ENCODE measurements at regions not wholly inside any gene's neighbourhood (a gene's known extent, or its start where the extent isn't known, plus 50 kb on each side); places are given as distances from the start of the nearest gene placed in this dataset.
A peak's percentile ranks its signal among the peaks of the same experiment; 100 is the strongest.

GRCh38 chr11:70577948-70578347 is 179.6 kb downstream of the CTTN start:
- H3K9ac ChIP-seq (ENCODE audit: low read depth in 1 of 3, low read length in 3 of 3): no peak overlapping the region
- no peaks in the 10 kb centered on the region for H3K4me1 ChIP-seq (ENCODE audit: control insufficient read depth in 3 of 3, insufficient read depth in 3 of 3, low read length in 3 of 3)
- H3K27me3 ChIP-seq (ENCODE audit: control insufficient read depth in 3 of 3, insufficient read depth in 3 of 3, low read length in 3 of 3): peaks cover 0 to 16% (median 14%) of the 10 kb centered on the region in 3 donors
- no peaks in the 10 kb centered on the region for H3K36me3 ChIP-seq (ENCODE audit: control insufficient read depth in 3 of 3, insufficient read depth in 3 of 3, low read length in 3 of 3)
- H3K4me3 ChIP-seq (ENCODE audit: low read length in 3 of 3): no peak overlapping the region
- H3K27ac ChIP-seq (ENCODE audit: low read depth, low read length): no peak overlapping the region
- no peaks in the 10 kb centered on the region for H3K9me3 ChIP-seq (ENCODE audit: control insufficient read depth in 3 of 3, low read length in 3 of 3)

- peaks cover 0 to 16% (median 14%) of the 10 kb centered on the region in 3 donors for H3K27me3 ChIP-seq (ENCODE audit: control insufficient read depth in 3 of 3, insufficient read depth in 3 of 3, low read length in 3 of 3)
- H3K36me3 ChIP-seq (ENCODE audit: control insufficient read depth in 3 of 3, insufficient read depth in 3 of 3, low read length in 3 of 3): no peaks in the 10 kb centered on the region
These were observed 180.0 kb downstream of the CTTN start for GRCh38 chr11:70578371-70578770.

GRCh38 chr11:70578831-70579230 is 180.5 kb downstream of the CTTN start:
- Histone ChIP-seq H3K27ac (ENCODE audit: low read depth, low read length) (no peak overlapping the region), H3K4me1 (ENCODE audit: control insufficient read depth in 3 of 3, insufficient read depth in 3 of 3, low read length in 3 of 3) (no peaks in the 10 kb centered on the region), H3K9ac (ENCODE audit: low read depth in 1 of 3, low read length in 3 of 3) (peak overlapping the region in 1 of 3 donors; percentile 25), H3K36me3 (ENCODE audit: control insufficient read depth in 3 of 3, insufficient read depth in 3 of 3, low read length in 3 of 3) (no peaks in the 10 kb centered on the region), H3K27me3 (ENCODE audit: control insufficient read depth in 3 of 3, insufficient read depth in 3 of 3, low read length in 3 of 3) (peaks cover 0 to 13% (median 11%) of the 10 kb centered on the region in 3 donors), H3K9me3 (ENCODE audit: control insufficient read depth in 3 of 3, low read length in 3 of 3) (no peaks in the 10 kb centered on the region), H3K4me3 (ENCODE audit: low read length in 3 of 3) (no peak overlapping the region)

More at GRCh38 chr11:70578371-70578770, 180.0 kb downstream of the CTTN start:
- Histone ChIP-seq H3K27ac (ENCODE audit: low read depth, low read length) (no peak overlapping the region), H3K4me3 (ENCODE audit: low read length in 3 of 3) (no peak overlapping the region), H3K4me1 (ENCODE audit: control insufficient read depth in 3 of 3, insufficient read depth in 3 of 3, low read length in 3 of 3) (no peaks in the 10 kb centered on the region), H3K9me3 (ENCODE audit: control insufficient read depth in 3 of 3, low read length in 3 of 3) (no peaks in the 10 kb centered on the region), H3K9ac (ENCODE audit: low read depth in 1 of 3, low read length in 3 of 3) (no peak overlapping the region)

GRCh38 chr11:70579316-70579955 is 181.1 kb downstream of the CTTN start:
- Histone ChIP-seq H3K9ac (ENCODE audit: low read depth in 1 of 3, low read length in 3 of 3) (no peak overlapping the region), H3K9me3 (ENCODE audit: control insufficient read depth in 3 of 3, low read length in 3 of 3) (no peaks in the 10 kb centered on the region), H3K4me1 (ENCODE audit: control insufficient read depth in 3 of 3, insufficient read depth in 3 of 3, low read length in 3 of 3) (no peaks in the 10 kb centered on the region), H3K4me3 (ENCODE audit: low read length in 3 of 3) (no peak overlapping the region), H3K36me3 (ENCODE audit: control insufficient read depth in 3 of 3, insufficient read depth in 3 of 3, low read length in 3 of 3) (no peaks in the 10 kb centered on the region), H3K27me3 (ENCODE audit: control insufficient read depth in 3 of 3, insufficient read depth in 3 of 3, low read length in 3 of 3) (peaks cover 0 to 8% (median 5%) of the 10 kb centered on the region in 3 donors), H3K27ac (ENCODE audit: low read depth, low read length) (no peak overlapping the region)

- H3K9ac ChIP-seq (ENCODE audit: low read depth in 1 of 3, low read length in 3 of 3): no peak overlapping the region
- no peaks in the 10 kb centered on the region for H3K4me1 ChIP-seq (ENCODE audit: control insufficient read depth in 3 of 3, insufficient read depth in 3 of 3, low read length in 3 of 3)
- no peaks in the 10 kb centered on the region for H3K9me3 ChIP-seq (ENCODE audit: control insufficient read depth in 3 of 3, low read length in 3 of 3)
- no peaks in the 10 kb centered on the region for H3K36me3 ChIP-seq (ENCODE audit: control insufficient read depth in 3 of 3, insufficient read depth in 3 of 3, low read length in 3 of 3)
- H3K27ac ChIP-seq (ENCODE audit: low read depth, low read length): no peak overlapping the region
- H3K27me3 ChIP-seq (ENCODE audit: control insufficient read depth in 3 of 3, insufficient read depth in 3 of 3, low read length in 3 of 3): peaks cover 0 to 7% (median 6%) of the 10 kb centered on the region in 3 donors
- H3K4me3 ChIP-seq (ENCODE audit: low read length in 3 of 3): no peak overlapping the region
These were observed 181.9 kb downstream of the CTTN start for GRCh38 chr11:70580036-70580805.

GRCh38 chr11:70581991-70582885 is 183.9 kb downstream of the CTTN start:
- Histone ChIP-seq H3K9me3 (ENCODE audit: control insufficient read depth in 3 of 3, low read length in 3 of 3) (no peaks in the 10 kb centered on the region), H3K36me3 (ENCODE audit: control insufficient read depth in 3 of 3, insufficient read depth in 3 of 3, low read length in 3 of 3) (no peaks in the 10 kb centered on the region), H3K4me1 (ENCODE audit: control insufficient read depth in 3 of 3, insufficient read depth in 3 of 3, low read length in 3 of 3) (no peaks in the 10 kb centered on the region), H3K27ac (ENCODE audit: low read depth, low read length) (no peak overlapping the region), H3K9ac (ENCODE audit: low read depth in 1 of 3, low read length in 3 of 3) (no peak overlapping the region), H3K4me3 (ENCODE audit: low read length in 3 of 3) (no peak overlapping the region), H3K27me3 (ENCODE audit: control insufficient read depth in 3 of 3, insufficient read depth in 3 of 3, low read length in 3 of 3) (peaks cover 0 to 11% (median 3%) of the 10 kb centered on the region in 3 donors)

- no peaks in the 10 kb centered on the region for H3K4me1 ChIP-seq (ENCODE audit: control insufficient read depth in 3 of 3, insufficient read depth in 3 of 3, low read length in 3 of 3)
- H3K27ac ChIP-seq (ENCODE audit: low read depth, low read length): no peak overlapping the region
- no peaks in the 10 kb centered on the region for H3K9me3 ChIP-seq (ENCODE audit: control insufficient read depth in 3 of 3, low read length in 3 of 3)
- H3K36me3 ChIP-seq (ENCODE audit: control insufficient read depth in 3 of 3, insufficient read depth in 3 of 3, low read length in 3 of 3): no peaks in the 10 kb centered on the region
- no peak overlapping the region for H3K4me3 ChIP-seq (ENCODE audit: low read length in 3 of 3)
- H3K9ac ChIP-seq (ENCODE audit: low read depth in 1 of 3, low read length in 3 of 3): no peak overlapping the region
- H3K27me3 ChIP-seq (ENCODE audit: control insufficient read depth in 3 of 3, insufficient read depth in 3 of 3, low read length in 3 of 3): peaks cover 0 to 11% (median 3%) of the 10 kb centered on the region in 3 donors
These were observed 184.7 kb downstream of the CTTN start for GRCh38 chr11:70582886-70583641.

DNA sequence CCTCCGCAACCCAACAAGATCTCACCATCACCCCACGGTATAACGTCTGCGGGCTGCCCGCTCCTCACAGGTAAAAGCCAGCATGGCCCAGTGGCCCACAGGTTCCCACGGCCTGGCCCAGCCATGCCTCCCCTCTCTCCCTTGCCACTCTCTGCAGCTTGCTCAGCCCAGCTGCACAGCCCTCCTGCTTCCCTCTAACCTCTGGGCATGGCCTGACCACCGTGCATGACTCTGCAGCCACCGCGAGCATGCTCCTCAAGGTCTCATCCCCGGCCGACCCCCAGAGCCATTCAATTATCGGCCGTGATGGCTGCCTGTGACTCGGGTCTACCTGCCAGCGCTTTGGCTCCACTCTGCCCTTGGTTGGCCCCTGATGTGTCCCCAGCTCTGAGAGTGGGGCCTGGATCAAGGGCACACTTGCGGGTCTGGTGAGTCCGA is 185.5 kb downstream of the CTTN start:
- Histone ChIP-seq H3K4me3 (ENCODE audit: low read length in 3 of 3) (no peak overlapping the region), H3K4me1 (ENCODE audit: control insufficient read depth in 3 of 3, insufficient read depth in 3 of 3, low read length in 3 of 3) (no peaks in the 10 kb centered on the region), H3K27me3 (ENCODE audit: control insufficient read depth in 3 of 3, insufficient read depth in 3 of 3, low read length in 3 of 3) (peaks cover 0 to 11% (median 3%) of the 10 kb centered on the region in 3 donors), H3K27ac (ENCODE audit: low read depth, low read length) (no peak overlapping the region), H3K9me3 (ENCODE audit: control insufficient read depth in 3 of 3, low read length in 3 of 3) (no peaks in the 10 kb centered on the region), H3K36me3 (ENCODE audit: control insufficient read depth in 3 of 3, insufficient read depth in 3 of 3, low read length in 3 of 3) (no peaks in the 10 kb centered on the region), H3K9ac (ENCODE audit: low read depth in 1 of 3, low read length in 3 of 3) (no peak overlapping the region)

GRCh38 chr11:70584498-70585235 is 186.3 kb downstream of the CTTN start:
- Histone ChIP-seq H3K36me3 (ENCODE audit: control insufficient read depth in 3 of 3, insufficient read depth in 3 of 3, low read length in 3 of 3) (no peaks in the 10 kb centered on the region), H3K4me3 (ENCODE audit: low read length in 3 of 3) (no peak overlapping the region), H3K4me1 (ENCODE audit: control insufficient read depth in 3 of 3, insufficient read depth in 3 of 3, low read length in 3 of 3) (no peaks in the 10 kb centered on the region), H3K27me3 (ENCODE audit: control insufficient read depth in 3 of 3, insufficient read depth in 3 of 3, low read length in 3 of 3) (peaks cover 0 to 11% (median 3%) of the 10 kb centered on the region in 3 donors), H3K9me3 (ENCODE audit: control insufficient read depth in 3 of 3, low read length in 3 of 3) (no peaks in the 10 kb centered on the region), H3K27ac (ENCODE audit: low read depth, low read length) (no peak overlapping the region), H3K9ac (ENCODE audit: low read depth in 1 of 3, low read length in 3 of 3) (no peak overlapping the region)
